Kidney (tissue), 13 donors: ENCODE measurements at regions not wholly inside any gene's neighbourhood (a gene's known extent, or its start where the extent isn't known, plus 50 kb on each side); places are given as distances from the start of the nearest gene placed in this dataset.

Experiments
- DNase-seq, 5 donors: peaks; one replicate each; pipeline ENCODE4 v3.0.0-alpha.2; 2013 to 2020
- FAIRE-seq: peaks from 2 replicates; lab custom pipeline; 2012; peaks lifted over from hg19 to GRCh38; lab: Jason Lieb, UNC
- H3K27ac ChIP-seq, 2 donors: one replicate each; pipeline ENCODE4 v1.7.0; 2013; ENCODE audit warnings: low read depth in 2 of 2, low read length in 2 of 2, inconsistent platforms in 1 of 2
- H3K27me3 ChIP-seq: one replicate; pipeline ENCODE4 v1.7.1; 2013; ENCODE audit warnings: low read length, inconsistent platforms; ENCODE audit not compliant: control insufficient read depth, insufficient read depth
- H3K36me3 ChIP-seq, 3 donors: one replicate each; pipeline versions ENCODE4 v1.7.0 to v1.7.1; 2013; ENCODE audit warnings: low read length in 3 of 3, control low read depth in 1 of 3, inconsistent platforms in 1 of 3; ENCODE audit not compliant: insufficient read depth in 3 of 3, control insufficient read depth in 2 of 3
- H3K4me1 ChIP-seq, 3 donors: one replicate each; pipeline versions ENCODE4 v1.7.0 to v1.7.1; 2013; ENCODE audit warnings: low read length in 3 of 3, inconsistent platforms in 1 of 3, low read depth in 1 of 3; ENCODE audit not compliant: control insufficient read depth in 2 of 3, insufficient read depth in 2 of 3
- H3K4me3 ChIP-seq, 3 donors: one replicate each; pipeline versions ENCODE4 v1.7.0 to v1.8.1; 2013; ENCODE audit warnings: low read length in 3 of 3, control low read depth in 1 of 3, inconsistent platforms in 1 of 3
- H3K9ac ChIP-seq, 3 donors: one replicate each; pipeline versions ENCODE4 v1.7.0 to v1.7.1; 2013; ENCODE audit warnings: low read length in 3 of 3, control low read depth in 1 of 3, inconsistent platforms in 1 of 3
- H3K9me3 ChIP-seq, 3 donors: one replicate each; pipeline versions ENCODE4 v1.7.0 to v1.7.1; 2013; ENCODE audit warnings: low read length in 3 of 3, control low read depth in 1 of 3, inconsistent platforms in 1 of 3; ENCODE audit not compliant: control insufficient read depth in 2 of 3, insufficient read depth in 1 of 3
- intact Hi-C: fragments of 100-400 bp; cut with DNase I; formaldehyde crosslinking; loops from one replicate; pipeline ENCODE4 v1.11.1; 2022
- TF ChIP-seq, protein P1 (sequence below): IDR thresholded peaks from 3 replicates; pipeline ENCODE4 v1.5.1; 2012; ENCODE audit warnings: mild to moderate bottlenecking, moderate library complexity, borderline replicate concordance; ENCODE audit not compliant: insufficient read depth; ENCODE audit errors: extremely low read depth
- donor health status: control.
- donor health status: control.
- donor health status: control.
- donor health status: control.
- donor health status: control.
- donor health status: DM: yes; HTN: yes; CAD: no.
- donor health status: Normal renal cell carcinoma (clear cell type).

DNA sequence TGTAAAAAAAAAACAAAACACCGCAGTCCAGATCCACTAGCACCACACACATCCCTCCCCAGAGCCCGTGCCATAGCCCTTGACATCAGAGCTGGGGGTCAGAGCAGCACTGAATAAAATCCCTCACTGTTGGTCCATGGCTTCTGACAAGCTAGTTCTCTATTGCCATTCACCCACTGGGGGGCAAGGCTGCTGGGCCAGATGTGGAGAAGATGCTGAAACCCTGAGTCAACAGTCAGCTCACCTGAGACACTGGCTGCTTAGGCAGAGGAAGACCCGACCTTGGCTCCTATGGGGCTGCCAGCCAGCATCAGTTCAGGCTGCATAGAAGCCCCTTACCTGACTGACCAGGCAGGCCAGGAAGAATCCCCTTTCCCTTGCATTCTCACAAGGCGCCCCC, 228.2 kb downstream of the SOX9 start:
- FAIRE-seq (no peak), DNase-seq (no peak)
- no peak overlapping the region for H3K4me3 ChIP-seq
- intact Hi-C loops = no loop called here
- H3K4me1 ChIP-seq = no peaks in the 10 kb centered on the region
- H3K27ac ChIP-seq = no peak overlapping the region
- no peaks in the 10 kb centered on the region for H3K9me3 ChIP-seq
- TF ChIP-seq, protein P1, sequence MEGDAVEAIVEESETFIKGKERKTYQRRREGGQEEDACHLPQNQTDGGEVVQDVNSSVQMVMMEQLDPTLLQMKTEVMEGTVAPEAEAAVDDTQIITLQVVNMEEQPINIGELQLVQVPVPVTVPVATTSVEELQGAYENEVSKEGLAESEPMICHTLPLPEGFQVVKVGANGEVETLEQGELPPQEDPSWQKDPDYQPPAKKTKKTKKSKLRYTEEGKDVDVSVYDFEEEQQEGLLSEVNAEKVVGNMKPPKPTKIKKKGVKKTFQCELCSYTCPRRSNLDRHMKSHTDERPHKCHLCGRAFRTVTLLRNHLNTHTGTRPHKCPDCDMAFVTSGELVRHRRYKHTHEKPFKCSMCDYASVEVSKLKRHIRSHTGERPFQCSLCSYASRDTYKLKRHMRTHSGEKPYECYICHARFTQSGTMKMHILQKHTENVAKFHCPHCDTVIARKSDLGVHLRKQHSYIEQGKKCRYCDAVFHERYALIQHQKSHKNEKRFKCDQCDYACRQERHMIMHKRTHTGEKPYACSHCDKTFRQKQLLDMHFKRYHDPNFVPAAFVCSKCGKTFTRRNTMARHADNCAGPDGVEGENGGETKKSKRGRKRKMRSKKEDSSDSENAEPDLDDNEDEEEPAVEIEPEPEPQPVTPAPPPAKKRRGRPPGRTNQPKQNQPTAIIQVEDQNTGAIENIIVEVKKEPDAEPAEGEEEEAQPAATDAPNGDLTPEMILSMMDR = no peak
- H3K9ac ChIP-seq = no peak overlapping the region
- H3K27me3 ChIP-seq = no peaks in the 10 kb centered on the region
- no peaks in the 10 kb centered on the region for H3K36me3 ChIP-seq

- Histone ChIP-seq H3K4me3 (no peak overlapping the region), H3K9ac (no peak overlapping the region), H3K27me3 (no peaks in the 10 kb centered on the region), H3K4me1 (no peaks in the 10 kb centered on the region), H3K27ac (no peak overlapping the region), H3K9me3 (no peaks in the 10 kb centered on the region), H3K36me3 (no peaks in the 10 kb centered on the region)
- FAIRE-seq = no peak
- intact Hi-C loops = no loop called here
- TF ChIP-seq, protein P1 = no peak
- DNase-seq = peak in 3 of 5 donors; percentile 31 to 50 (median 45)
Measured at GRCh38 chr17:72349491-72349995, 228.7 kb downstream of the SOX9 start.

DNA sequence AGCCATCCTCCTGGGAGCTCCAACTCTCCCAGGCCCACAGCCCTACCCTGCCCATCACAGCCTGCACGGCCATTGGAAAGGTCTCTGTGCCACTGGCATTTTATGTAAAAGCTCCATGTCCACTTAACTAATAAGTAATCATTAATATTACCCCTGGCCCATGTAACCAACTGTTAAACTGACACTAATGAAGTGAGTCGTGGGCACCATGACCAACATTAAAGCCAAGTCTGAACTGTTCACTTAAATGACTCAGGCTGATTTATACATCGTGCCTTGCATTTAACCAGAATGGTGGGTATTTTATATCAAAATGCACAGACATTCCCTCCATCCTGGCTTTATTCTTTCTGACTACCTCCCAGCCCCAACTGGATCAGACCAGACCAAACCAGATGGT, 229.3 kb downstream of the SOX9 start:
- Histone ChIP-seq H3K9ac (no peak overlapping the region), H3K4me3 (no peak overlapping the region), H3K27ac (no peak overlapping the region), H3K4me1 (no peaks in the 10 kb centered on the region), H3K9me3 (no peaks in the 10 kb centered on the region), H3K27me3 (no peaks in the 10 kb centered on the region), H3K36me3 (no peaks in the 10 kb centered on the region)
- no peak for FAIRE-seq
- peak in 2 of 5 donors; percentile 39 to 46 for DNase-seq
- TF ChIP-seq, protein P1 = no peak
- intact Hi-C loops = no loop called here

DNA sequence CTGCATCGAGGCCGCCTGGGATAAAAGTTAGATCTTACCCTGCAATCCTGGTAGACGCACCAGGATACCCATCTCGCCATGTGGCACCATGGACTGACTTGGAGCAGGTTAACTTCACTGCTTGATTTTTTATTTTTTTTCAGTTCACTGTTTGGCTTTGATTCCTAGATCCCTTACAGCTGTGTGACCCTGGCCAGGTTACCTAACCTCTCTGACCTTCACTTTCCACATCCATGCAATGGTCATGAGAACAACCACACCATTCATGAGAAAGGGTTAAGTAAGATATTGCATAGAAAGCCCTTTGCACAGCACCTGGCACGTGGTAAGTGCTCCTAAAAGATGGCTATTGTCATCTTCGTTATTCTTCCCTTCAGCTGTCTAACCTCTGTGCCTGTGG, 230.5 kb downstream of the SOX9 start:
- H3K27ac ChIP-seq = no peak overlapping the region
- no peak for DNase-seq
- H3K36me3 ChIP-seq = no peaks in the 10 kb centered on the region
- TF ChIP-seq, protein P1 = no peak
- intact Hi-C loops = no loop called here
- no peaks in the 10 kb centered on the region for H3K4me1 ChIP-seq
- H3K9me3 ChIP-seq = no peaks in the 10 kb centered on the region
- no peak for FAIRE-seq
- no peaks in the 10 kb centered on the region for H3K27me3 ChIP-seq
- H3K4me3 ChIP-seq = no peak overlapping the region
- no peak overlapping the region for H3K9ac ChIP-seq
